ENCODE measurements at regions not wholly inside any gene's neighbourhood (a gene's known extent, or its start where the extent isn't known, plus 50 kb on each side); places are given as distances from the start of the nearest gene placed in this dataset.

- 80 to 89% (median 82%) methylated on average over 6 of the region's 6 CpGs for WGBS, 5 donors
- Histone ChIP-seq H3K9me3 (no peaks in the 10 kb centered on the region), H3K36me3 (no peaks in the 10 kb centered on the region), H3K4me3 (no peak overlapping the region), H3K27me3 (no peaks in the 10 kb centered on the region), H3K27ac (no peak overlapping the region), H3K4me1 (no peaks in the 10 kb centered on the region)
- DNase-seq: no peak
- TF ChIP-seq POLR2A (IDR thresholded peaks at IDR 0.05): no peak
- TF ChIP-seq EP300 (IDR thresholded peaks at IDR 0.05): no peak
- TF ChIP-seq, protein P1, sequence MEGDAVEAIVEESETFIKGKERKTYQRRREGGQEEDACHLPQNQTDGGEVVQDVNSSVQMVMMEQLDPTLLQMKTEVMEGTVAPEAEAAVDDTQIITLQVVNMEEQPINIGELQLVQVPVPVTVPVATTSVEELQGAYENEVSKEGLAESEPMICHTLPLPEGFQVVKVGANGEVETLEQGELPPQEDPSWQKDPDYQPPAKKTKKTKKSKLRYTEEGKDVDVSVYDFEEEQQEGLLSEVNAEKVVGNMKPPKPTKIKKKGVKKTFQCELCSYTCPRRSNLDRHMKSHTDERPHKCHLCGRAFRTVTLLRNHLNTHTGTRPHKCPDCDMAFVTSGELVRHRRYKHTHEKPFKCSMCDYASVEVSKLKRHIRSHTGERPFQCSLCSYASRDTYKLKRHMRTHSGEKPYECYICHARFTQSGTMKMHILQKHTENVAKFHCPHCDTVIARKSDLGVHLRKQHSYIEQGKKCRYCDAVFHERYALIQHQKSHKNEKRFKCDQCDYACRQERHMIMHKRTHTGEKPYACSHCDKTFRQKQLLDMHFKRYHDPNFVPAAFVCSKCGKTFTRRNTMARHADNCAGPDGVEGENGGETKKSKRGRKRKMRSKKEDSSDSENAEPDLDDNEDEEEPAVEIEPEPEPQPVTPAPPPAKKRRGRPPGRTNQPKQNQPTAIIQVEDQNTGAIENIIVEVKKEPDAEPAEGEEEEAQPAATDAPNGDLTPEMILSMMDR (IDR thresholded peaks at IDR 0.05): no peak
- TF ChIP-seq POLR2AphosphoS5 (IDR thresholded peaks at IDR 0.05): no peak
- intact Hi-C loops (cut with DNase I; ENCODE audit: low total_unique reads): no loop called here
Observed at GRCh38 chr13:20351281-20352022, 119.3 kb upstream of the GJB6 start.

- no peak for DNase-seq
- no peaks in the 10 kb centered on the region for H3K4me1 ChIP-seq
- H3K36me3 ChIP-seq: no peaks in the 10 kb centered on the region
- H3K27me3 ChIP-seq: no peaks in the 10 kb centered on the region
- TF ChIP-seq POLR2AphosphoS5 (IDR thresholded peaks at IDR 0.05) (no peak), EP300 (IDR thresholded peaks at IDR 0.05) (no peak), POLR2A (IDR thresholded peaks at IDR 0.05) (no peak)
- TF ChIP-seq, protein P1 (IDR thresholded peaks at IDR 0.05): no peak
- WGBS, 5 donors: 59 to 76% (median 73%) methylated on average over 6 of the region's 6 CpGs
- H3K27ac ChIP-seq: no peak overlapping the region
- H3K9me3 ChIP-seq: no peaks in the 10 kb centered on the region
- no peak overlapping the region for H3K4me3 ChIP-seq
- intact Hi-C loops (cut with DNase I; ENCODE audit: low total_unique reads): no loop called here
Observed at GRCh38 chr13:20350819-20351218, 118.7 kb upstream of the GJB6 start.

DNA sequence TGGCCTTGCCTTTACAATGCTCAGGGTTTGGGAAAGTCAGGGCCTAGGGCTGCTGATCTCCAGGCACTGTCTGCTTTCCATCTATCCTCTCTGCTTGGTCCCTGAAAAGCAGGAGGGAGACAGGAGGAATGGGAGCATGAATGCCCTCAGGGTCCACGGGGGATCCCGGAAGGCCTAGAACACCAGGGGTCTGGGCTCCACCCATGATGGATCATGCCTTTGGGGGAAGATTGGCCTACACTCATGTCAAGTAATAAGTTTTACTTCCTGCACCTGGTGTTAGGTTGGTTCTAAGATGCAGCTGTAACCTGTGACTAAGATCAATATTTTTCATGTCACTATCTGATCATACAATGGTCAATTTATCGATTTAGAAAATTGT, 118.3 kb upstream of the GJB6 start:
- DNase-seq: no peak
- intact Hi-C loops (cut with DNase I; ENCODE audit: low total_unique reads): no loop called here
- H3K27me3 ChIP-seq: no peaks in the 10 kb centered on the region
- 82 to 97% (median 87%) methylated on average over 3 of the region's 3 CpGs for WGBS, 5 donors
- no peaks in the 10 kb centered on the region for H3K4me1 ChIP-seq
- no peak overlapping the region for H3K4me3 ChIP-seq
- no peaks in the 10 kb centered on the region for H3K9me3 ChIP-seq
- H3K36me3 ChIP-seq: no peaks in the 10 kb centered on the region
- TF ChIP-seq POLR2AphosphoS5 (IDR thresholded peaks at IDR 0.05): no peak
- TF ChIP-seq EP300 (IDR thresholded peaks at IDR 0.05): no peak
- TF ChIP-seq, protein P1 (IDR thresholded peaks at IDR 0.05): no peak
- TF ChIP-seq POLR2A (IDR thresholded peaks at IDR 0.05): no peak
- no peak overlapping the region for H3K27ac ChIP-seq

- intact Hi-C loops (cut with DNase I; ENCODE audit: low total_unique reads): no loop called here
Observed at GRCh38 chr13:20349564-20350381, 117.7 kb upstream of the GJB6 start.

More at GRCh38 chr13:20349564-20350381, 117.7 kb upstream of the GJB6 start:
- WGBS, 5 donors: 74 to 82% (median 79%) methylated on average over 17 of the region's 17 CpGs
- H3K27ac ChIP-seq: no peak overlapping the region
- no peaks in the 10 kb centered on the region for H3K9me3 ChIP-seq
- no peaks in the 10 kb centered on the region for H3K4me1 ChIP-seq
- TF ChIP-seq, protein P1 (IDR thresholded peaks at IDR 0.05): no peak
- TF ChIP-seq EP300 (IDR thresholded peaks at IDR 0.05) (no peak), POLR2AphosphoS5 (IDR thresholded peaks at IDR 0.05) (no peak), POLR2A (IDR thresholded peaks at IDR 0.05) (no peak)
- no peaks in the 10 kb centered on the region for H3K27me3 ChIP-seq
- no peak for DNase-seq
- no peaks in the 10 kb centered on the region for H3K36me3 ChIP-seq
- no peak overlapping the region for H3K4me3 ChIP-seq

Data from stomach (tissue), 8 donors.